CD4-positive, alpha-beta T cell treated with Interleukin-17A for 1 hour (primary cell): ENCODE measurements at regions not wholly inside any gene's neighbourhood (a gene's known extent, or its start where the extent isn't known, plus 50 kb on each side); places are given as distances from the start of the nearest gene placed in this dataset.

Source experiments
- DNase-seq: peaks from one replicate; pipeline ENCODE4 v3.0.0-alpha.2; 2020

GRCh38 chr1:114342376-114342775 is 168.6 kb downstream of the TRIM33 start:
- peak; percentile 64 for DNase-seq

DNA sequence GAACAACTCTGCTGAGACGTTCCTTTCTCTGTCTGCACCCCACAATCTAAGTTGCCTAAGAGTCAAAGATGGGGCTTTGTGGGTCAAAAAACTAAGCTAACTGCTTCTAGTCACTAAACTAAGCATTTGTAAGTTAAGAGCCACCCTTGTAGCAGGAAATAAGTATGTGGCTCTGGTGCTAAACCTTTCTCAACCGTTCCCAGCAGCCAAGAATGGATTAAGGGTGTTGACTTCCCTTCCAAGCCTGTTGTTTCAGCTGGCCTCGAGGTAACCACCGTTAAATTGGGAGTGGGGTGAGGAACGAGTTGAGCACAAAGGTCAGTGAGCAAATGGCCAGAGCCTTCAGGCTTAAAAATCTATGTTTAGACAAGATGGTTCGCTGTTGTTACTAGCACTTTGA is 169.1 kb downstream of the TRIM33 start:
- DNase-seq: peak; percentile 18

- DNase-seq: peak; percentile 69
Measured at GRCh38 chr1:114341299-114341698, 169.7 kb downstream of the TRIM33 start.

DNA sequence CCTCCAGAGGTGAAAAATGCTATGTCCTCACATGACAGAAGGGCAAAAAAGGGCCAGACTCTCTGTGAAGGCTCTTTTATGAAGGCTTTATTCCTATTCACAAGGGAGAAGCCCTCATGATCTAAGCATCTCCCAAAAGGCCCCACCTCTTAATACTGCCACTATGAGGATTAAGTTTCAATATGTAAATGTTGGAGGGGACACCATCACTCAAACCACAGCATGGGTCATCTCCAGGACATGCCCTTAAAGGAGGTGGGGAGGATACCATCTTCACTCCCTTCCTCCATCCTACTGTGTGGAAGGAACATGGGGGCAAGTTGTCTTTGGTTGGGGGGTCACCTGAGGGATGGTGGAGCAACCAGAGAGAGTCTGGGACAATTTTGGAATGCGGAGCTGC is 170.1 kb downstream of the TRIM33 start:
- DNase-seq: no peak

DNA sequence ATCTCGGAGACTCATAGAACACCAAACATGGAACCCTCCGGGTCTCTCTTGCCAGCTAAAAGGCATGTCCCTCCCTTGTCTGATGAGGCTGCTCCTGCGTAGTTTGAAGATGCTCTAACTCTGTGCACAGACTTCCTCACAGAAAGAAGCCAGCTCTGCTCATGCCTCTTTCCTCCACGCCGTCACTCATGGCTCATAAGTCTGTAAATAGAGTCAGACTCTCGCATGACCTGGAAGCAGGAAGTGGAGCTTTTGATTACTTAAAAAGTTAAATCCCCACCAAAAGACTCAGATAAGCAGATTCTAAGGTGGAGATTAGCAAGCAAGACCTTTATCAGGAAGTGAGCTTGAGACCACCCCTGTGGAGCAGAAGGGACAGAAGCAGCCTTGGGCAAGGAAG is 171.6 kb downstream of the TRIM33 start:
- no peak for DNase-seq

DNA sequence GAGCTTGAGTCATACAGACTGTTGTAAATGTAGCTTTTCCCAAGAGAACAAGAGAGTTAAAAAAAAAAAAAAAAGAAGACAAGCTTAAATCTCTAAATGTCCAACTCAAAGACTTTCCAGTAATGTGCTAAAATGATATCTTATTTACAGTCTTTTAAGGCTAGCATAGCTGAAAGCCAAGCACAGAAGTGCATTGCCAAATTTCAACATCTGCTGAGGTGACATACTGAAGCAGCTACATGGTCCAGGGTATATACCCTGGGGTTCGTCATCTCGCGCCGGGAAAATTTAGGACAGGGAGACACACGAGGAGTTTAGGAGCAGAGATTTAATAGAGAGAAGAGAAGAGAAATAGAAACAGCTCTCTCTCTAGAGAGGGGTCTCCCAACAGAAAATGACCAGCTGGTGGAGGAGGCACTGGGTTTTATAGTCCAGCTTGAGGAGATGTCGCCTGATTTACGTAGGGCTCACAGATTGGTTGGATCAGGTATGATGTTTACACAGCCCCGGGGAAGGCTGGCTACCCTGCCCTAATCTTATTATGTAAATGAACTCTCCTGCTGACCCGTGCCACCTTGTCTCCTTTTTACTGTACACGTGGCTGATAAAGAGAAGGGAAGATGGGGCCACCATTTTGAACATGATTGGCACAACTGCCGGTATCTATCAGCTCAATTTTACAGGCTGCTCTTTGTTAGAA is 172.7 kb downstream of the TRIM33 start:
- no peak for DNase-seq

- no peak for DNase-seq
Measured at GRCh38 chr1:114337417-114337816, 173.6 kb downstream of the TRIM33 start.

DNA sequence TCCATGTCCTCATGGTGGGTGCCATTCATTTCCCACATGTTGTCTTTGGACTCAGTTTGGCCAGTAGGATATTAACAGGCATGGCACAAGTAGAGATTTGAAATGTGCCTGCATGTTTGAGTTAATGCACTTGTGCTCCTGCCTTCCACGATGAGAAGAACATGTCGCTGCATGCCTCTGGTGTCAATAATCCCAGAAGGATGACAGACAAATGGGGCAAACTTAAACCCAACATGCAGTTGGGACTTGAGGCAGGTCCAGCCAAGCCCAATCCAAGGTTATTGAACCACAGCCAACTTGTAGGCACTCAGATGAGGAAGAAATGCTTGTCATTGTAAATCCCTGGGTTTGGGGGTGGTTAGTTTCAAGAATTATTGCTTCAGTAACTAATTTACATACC is 174.6 kb downstream of the TRIM33 start:
- DNase-seq: no peak

DNA sequence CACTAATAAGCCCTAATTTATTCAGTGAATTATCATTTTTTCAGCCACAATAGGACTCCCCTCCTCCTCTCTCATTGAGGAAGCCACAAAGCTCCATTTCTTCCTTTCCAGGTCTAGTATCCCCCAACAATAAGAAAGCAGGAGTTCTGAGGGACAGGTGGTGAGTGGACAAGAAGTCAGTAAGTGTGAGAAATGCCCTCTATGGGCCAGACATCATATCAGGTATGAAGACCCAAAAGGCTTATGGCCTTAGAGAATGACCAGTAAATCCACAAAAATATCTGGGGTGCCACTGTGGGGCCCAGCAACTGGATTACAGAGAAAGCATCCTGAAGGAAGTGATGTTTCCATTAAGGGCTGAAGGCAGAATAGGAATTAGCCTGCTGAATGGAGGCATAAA is 175.7 kb downstream of the TRIM33 start:
- no peak for DNase-seq

DNA sequence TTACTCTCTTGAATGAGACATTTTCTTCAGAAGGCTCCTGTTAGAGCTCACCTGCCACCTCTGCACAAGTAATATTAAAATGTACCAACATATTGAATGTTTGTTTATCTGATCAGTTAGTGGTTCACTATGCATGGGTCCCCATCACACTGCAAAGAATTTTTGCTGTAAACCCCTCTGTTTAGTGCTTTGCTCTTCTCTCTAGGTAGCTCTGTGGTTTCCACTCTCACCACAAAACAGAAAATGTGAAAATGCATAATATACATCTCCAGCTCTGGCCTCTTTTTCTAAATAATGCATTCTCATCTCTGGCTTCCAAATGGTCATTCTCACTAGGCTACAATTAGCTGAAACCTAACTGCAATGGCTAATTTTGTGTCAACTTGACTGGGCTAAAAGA is 176.7 kb downstream of the TRIM33 start:
- peak; percentile 22 for DNase-seq

DNA sequence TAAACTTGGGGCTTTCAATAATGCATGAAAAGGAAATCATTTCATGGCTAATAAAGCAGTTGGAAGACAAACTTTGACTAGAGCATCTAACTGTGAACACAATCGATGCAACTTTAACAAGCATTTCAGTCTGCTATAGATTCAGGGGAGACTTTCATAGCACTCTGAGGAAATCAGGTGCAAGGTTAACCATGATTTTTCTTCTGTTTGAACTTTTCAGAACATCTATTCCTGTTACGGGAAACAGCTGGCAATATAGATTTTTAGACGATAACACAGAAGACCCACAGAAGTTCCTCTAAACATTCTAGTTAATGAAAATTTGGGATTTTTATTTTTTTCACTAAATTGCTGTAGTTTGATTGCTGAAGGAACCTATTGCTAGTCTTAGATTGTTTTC is 177.3 kb downstream of the TRIM33 start:
- DNase-seq: no peak

DNA sequence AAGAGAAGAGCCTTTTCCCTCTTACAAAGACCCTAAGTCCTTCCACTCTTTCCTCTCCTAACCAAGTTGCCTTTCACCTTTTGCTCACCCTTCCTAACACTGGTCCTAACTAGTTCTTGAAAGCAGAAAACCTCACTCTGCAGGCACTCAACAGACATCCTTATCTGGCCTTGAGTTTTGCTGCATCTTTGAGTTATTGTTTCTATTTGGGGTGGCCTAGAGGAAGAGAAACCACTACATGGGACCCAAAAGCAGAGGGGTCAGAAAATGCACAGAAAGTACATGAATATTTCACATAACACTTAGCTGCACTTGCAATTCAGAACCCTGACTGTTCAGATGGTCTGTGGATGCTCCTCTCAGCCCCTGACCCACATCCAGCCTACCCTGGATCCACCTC is 178.3 kb upstream of the SYT6 start:
- DNase-seq: no peak

DNA sequence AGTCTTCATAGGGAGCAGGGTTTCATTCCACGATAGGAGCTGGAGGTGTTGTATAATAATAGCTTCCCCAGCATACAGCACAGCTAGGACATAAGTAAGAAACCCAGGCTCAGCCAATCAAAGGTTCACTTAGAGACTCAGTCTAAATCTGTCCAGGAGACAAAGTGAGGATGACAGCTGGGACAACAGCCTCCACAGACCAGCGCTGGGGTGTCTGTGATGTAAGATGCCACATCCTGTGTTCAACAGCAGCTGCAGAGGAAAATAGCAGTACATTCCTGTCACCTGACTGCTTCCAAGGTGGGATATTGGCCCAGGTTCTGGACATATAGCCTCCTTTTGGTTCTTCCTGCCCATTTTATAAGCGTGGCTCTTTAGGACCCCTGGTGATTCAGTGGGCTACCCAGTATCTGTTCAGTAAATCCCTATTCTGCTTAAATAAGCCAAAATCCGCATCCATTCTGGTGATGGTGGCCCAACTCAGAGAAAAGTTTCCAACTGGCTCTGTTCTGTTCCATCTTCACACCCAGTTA is 176.8 kb upstream of the SYT6 start:
- peak; percentile 47 for DNase-seq

DNA sequence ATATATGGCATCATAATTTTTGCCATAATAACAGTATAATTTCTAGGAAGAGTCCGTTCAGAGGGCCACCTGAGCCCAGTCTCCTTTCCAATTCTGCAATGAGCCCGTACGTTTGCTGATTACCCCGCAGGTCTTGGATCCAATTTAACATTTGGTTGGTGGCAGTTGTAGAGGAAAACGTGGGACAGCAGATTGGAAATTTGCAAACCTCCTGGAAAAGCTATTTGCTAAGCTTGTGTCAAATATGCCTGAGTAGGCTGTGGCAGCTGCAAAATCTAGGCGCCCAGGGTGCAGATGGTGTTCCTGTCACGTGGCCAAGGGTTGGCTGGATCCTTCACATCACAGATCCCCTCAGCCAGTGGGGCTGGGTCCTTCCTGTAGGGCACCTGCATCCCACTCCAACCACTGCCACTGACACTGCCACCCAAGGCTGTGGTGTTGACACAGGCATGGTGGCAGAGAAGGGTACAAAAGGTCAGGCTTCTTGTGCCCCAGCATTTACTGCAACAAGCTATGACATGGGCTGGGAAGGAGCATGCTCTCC is 174.8 kb upstream of the SYT6 start:
- no peak for DNase-seq

DNA sequence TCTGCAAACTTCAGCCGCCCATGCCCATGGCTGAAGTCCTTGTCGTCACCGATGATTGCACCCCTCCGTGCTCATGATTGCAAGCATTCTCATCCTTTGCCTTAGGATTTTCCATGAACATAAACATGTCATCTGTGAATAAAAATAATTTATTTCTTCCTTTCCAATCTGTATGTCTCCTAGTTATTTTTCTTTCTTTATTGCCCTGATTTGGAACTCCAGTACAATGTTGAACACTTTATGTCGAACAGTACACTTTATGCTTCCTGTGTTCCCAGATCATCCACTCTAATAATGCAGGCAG is 170.9 kb upstream of the SYT6 start:
- DNase-seq: no peak

GRCh38 chr1:114323959-114324661 is 170.4 kb upstream of the SYT6 start:
- no peak for DNase-seq

DNA sequence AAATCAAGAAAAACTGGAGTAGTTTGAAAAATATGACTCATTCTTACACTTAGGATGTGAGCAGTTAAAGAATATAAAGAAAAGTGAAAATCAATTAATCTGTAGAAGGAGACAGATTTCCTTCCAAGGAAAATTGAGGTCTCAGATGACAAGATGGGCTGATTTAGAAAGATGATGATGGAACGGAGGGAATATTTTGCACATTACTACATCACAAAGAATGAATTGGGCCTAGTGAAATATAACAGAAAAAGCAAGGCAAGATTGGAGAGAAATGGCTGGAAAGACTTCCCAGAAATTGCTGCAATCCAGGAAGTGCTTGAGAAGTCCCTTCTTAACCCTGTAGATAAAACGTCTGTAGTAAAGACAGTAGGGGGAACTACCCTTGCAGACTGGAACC is 169.1 kb upstream of the SYT6 start:
- DNase-seq: no peak

GRCh38 chr1:114322207-114322606 is 168.5 kb upstream of the SYT6 start:
- DNase-seq: no peak

GRCh38 chr1:114320586-114320985 is 166.9 kb upstream of the SYT6 start:
- no peak for DNase-seq

DNA sequence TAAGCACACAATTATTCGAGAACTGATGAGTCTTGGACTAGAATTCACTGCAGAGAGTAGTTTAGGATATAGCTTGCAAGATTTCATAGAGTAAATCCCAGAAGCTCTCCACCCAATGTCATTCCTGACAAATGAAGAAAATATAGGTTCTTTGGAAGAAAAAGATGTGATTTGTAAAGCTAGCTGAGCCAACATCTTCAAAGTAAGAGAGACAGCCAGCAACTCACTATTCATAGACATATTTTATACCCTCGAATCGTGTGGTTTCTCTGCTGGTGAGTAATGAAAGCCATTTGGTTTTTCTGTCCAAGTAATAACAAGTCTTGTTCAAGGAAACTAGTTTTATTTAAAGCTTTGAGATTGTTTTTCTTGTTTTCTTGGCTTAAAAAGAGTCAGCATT is 165.7 kb upstream of the SYT6 start:
- no peak for DNase-seq

- no peak for DNase-seq
Measured at GRCh38 chr1:114318961-114319360, 165.3 kb upstream of the SYT6 start.

DNA sequence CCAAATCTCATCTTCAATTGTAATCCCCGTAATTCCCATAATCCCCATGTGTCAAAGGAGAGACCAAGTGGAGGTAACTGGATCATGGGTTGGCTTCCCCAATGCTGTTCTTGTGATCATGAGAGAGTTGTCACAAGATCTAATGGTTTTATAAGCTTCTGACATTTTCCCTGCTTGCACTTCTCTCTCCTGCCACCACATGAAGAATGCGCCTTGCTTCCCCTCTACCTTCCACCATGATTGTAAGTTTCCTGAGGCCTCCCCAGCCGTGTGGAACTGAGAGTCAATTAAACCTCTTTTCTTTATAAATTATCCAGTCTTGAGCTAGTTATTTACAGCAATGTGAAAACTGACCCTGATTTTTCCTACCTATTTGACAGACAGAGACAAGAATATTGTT is 162.5 kb upstream of the SYT6 start:
- no peak for DNase-seq

- DNase-seq: no peak
Measured at GRCh38 chr1:114315631-114316030, 162.0 kb upstream of the SYT6 start.

DNA sequence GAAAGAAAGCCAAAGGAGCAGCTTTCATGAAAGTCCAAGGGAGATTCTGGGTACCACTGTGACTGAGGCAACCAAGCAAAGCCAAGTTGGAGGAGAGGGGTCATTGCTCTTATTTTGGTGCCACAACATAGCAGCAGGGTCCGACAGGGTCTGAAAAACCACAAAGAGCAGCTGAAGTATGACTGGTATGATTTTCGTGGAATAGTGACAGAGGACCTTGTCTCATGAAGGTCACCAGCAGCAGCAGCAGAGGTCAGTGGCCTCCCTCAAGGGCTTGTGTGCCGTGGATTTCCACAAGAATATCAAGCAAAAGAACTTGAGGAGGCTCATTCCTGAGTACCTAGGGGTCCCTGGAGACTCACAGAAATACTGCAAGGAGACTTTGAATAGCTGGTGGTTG is 160.9 kb upstream of the SYT6 start:
- no peak for DNase-seq

GRCh38 chr1:114314098-114314497 is 160.4 kb upstream of the SYT6 start:
- no peak for DNase-seq
